ENCODE measurements at regions not wholly inside any gene's neighbourhood (a gene's known extent, or its start where the extent isn't known, plus 50 kb on each side); places are given as distances from the start of the nearest gene placed in this dataset.

DNA sequence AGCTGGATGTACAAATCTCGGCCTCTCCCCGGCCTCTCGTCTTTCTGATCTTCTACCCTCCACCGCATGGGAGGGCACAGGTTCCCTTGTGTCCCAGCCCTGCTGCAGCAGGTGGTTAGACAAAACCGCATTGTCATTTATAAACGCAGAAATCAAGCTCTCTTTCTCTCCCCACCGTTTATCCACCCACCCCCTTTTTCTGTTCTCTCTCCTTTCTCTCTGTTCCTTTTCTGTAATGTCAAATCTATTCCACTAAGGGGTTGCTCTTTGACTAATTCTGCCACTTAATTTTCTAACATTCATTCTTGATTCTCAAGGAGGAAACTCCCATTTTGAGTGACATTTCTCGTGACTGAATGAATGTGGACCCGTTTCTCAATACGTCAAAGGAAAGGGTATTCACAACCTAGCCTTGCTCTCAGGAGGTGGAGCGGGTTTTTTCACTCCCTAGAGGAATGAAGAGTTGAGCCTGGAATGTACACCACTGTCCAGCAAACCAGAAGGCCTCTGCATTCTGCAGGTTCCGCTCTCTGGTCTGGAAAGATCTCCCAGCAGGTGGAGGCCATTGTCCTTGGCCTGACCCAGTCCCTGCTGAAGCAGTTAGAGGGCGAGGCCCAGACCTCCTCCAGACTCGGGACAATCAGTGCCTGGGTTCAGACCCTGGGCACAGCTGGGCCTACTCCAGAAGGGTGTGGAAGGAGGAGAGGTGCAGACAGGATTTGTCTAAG, 70.9 kb upstream of the ENPP6 start:
- Histone ChIP-seq H3K9ac (ENCODE audit: control insufficient read depth, insufficient read depth, low read length) (peak overlapping the region; percentile 79), H4K20me1 (ENCODE audit: control insufficient read depth, insufficient read depth) (no peaks in the 10 kb centered on the region), H3K4me2 (ENCODE audit: control insufficient read depth, insufficient read depth) (peak overlapping the region; percentile 91), H3K79me2 (ENCODE audit: control insufficient read depth, insufficient read depth, low read length) (peaks cover 27% of the 10 kb centered on the region), H3K36me3 (ENCODE audit: control insufficient read depth in 2 of 2, insufficient read depth in 2 of 2, low read length in 1 of 2) (no peaks in the 10 kb centered on the region), H3K4me3 (peak overlapping the region; percentile 55), H3K27ac (ENCODE audit: control insufficient read depth, insufficient read depth) (peak overlapping the region; percentile 99), H2AFZ (ENCODE audit: control insufficient read depth, low read depth, low read length) (peak overlapping the region; percentile 13), H3K4me1 (ENCODE audit: control insufficient read depth, insufficient read depth, low read length) (peaks cover 66% of the 10 kb centered on the region), H3K27me3 (replicated peaks in 1 of 2; ENCODE audit: control insufficient read depth in 2 of 2, insufficient read depth in 2 of 2, low read length in 1 of 2) (no peaks in the 10 kb centered on the region), H3K9me3 (replicated peaks; ENCODE audit: control insufficient read depth, insufficient read depth, low read length) (no peaks in the 10 kb centered on the region; the same call in 2 of the 3 replicates)
- RAD21 ChIA-PET (ENCODE audit: unreplicated experiment) = interaction anchor here (0.7 to 5.1 kb wide), 15 partner anchors 8 to 361 kb away, joined by 3 to 89 read pairs (median 8); partner anchors contain the start of genes CASP3 and PRIMPOL
- CTCF ChIA-PET = interaction anchor here (1.2 to 15.5 kb wide), 13 partner anchors 8 to 250 kb away, joined by 3 to 348 read pairs (median 6); no protein-coding TSS in a partner anchor
- POLR2A ChIA-PET = interaction anchor here (0.6 to 4.1 kb wide), 15 partner anchors 15 to 410 kb away, joined by 3 to 49 read pairs (median 6); no protein-coding TSS in a partner anchor
- FAIRE-seq (peak; percentile 83), ATAC-seq (peak; percentile 69), DNase-seq (ENCODE audit: low read depth, low spot score) (peak; percentile 91)
- in situ Hi-C loops (cut with MboI) = loop anchor here (10.0 kb wide), 1 partner anchor 446 kb away; the partner anchor contains the start of gene CENPU
- no TSS peak for BruUV-seq (replicated peaks)
- SMC1A ChIA-PET (ENCODE audit: uncharacterized antibody, unreplicated experiment) = interaction anchor here (0.7 to 4.7 kb wide), 14 partner anchors 9 to 251 kb away, joined by 3 to 81 read pairs (median 9); no protein-coding TSS in a partner anchor
- intact Hi-C loops (cut with micrococcal nuclease; ENCODE audit: unreplicated experiment) = loop anchor here (1.0 to 10.0 kb wide), 5 partner anchors 26 to 566 kb away; no protein-coding TSS in a partner anchor
- WGBS (ENCODE audit: insufficient coverage, insufficient replicate concordance, low lambda C conversion rate, missing lambda C conversion rate) = 10% methylated on average over 13 of the region's 14 CpGs
- TF ChIP-seq ZNF24 (IDR thresholded peaks at IDR 0.05) (peak; percentile 71), MTA3 (IDR thresholded peaks at IDR 0.05; ENCODE audit: borderline replicate concordance, low read length) (no peak), HCFC1 (IDR thresholded peaks at IDR 0.05; ENCODE audit: low read length) (no peak), ZNF217 (IDR thresholded peaks at IDR 0.05) (no peak; the same call in 1 of the 2 replicates), MYC (IDR thresholded peaks at IDR 0.05; ENCODE audit: insufficient read depth, insufficient read length, insufficient replicate concordance, low read length, severe bottlenecking) (no peak), POLR2AphosphoS5 (IDR thresholded peaks at IDR 0.05; ENCODE audit: low read length) (peak; percentile 66), RAD51 (IDR thresholded peaks at IDR 0.05) (no peak), NRF1 (conservative IDR thresholded peaks at IDR 0.05; ENCODE audit: low read depth, low read length) (no peak), SMAD1 (IDR thresholded peaks at IDR 0.05; ENCODE audit: low read depth, partially characterized antibody) (peak; percentile 66)
- TF ChIP-seq, protein P1, sequence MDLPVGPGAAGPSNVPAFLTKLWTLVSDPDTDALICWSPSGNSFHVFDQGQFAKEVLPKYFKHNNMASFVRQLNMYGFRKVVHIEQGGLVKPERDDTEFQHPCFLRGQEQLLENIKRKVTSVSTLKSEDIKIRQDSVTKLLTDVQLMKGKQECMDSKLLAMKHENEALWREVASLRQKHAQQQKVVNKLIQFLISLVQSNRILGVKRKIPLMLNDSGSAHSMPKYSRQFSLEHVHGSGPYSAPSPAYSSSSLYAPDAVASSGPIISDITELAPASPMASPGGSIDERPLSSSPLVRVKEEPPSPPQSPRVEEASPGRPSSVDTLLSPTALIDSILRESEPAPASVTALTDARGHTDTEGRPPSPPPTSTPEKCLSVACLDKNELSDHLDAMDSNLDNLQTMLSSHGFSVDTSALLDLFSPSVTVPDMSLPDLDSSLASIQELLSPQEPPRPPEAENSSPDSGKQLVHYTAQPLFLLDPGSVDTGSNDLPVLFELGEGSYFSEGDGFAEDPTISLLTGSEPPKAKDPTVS (IDR thresholded peaks at IDR 0.05; ENCODE audit: low read depth, low read length) = no peak
- TF ChIP-seq, protein P2, sequence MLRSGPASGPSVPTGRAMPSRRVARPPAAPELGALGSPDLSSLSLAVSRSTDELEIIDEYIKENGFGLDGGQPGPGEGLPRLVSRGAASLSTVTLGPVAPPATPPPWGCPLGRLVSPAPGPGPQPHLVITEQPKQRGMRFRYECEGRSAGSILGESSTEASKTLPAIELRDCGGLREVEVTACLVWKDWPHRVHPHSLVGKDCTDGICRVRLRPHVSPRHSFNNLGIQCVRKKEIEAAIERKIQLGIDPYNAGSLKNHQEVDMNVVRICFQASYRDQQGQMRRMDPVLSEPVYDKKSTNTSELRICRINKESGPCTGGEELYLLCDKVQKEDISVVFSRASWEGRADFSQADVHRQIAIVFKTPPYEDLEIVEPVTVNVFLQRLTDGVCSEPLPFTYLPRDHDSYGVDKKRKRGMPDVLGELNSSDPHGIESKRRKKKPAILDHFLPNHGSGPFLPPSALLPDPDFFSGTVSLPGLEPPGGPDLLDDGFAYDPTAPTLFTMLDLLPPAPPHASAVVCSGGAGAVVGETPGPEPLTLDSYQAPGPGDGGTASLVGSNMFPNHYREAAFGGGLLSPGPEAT (IDR thresholded peaks at IDR 0.05; ENCODE audit: low read depth) = peak; percentile 97
- TF ChIP-seq, protein P3, sequence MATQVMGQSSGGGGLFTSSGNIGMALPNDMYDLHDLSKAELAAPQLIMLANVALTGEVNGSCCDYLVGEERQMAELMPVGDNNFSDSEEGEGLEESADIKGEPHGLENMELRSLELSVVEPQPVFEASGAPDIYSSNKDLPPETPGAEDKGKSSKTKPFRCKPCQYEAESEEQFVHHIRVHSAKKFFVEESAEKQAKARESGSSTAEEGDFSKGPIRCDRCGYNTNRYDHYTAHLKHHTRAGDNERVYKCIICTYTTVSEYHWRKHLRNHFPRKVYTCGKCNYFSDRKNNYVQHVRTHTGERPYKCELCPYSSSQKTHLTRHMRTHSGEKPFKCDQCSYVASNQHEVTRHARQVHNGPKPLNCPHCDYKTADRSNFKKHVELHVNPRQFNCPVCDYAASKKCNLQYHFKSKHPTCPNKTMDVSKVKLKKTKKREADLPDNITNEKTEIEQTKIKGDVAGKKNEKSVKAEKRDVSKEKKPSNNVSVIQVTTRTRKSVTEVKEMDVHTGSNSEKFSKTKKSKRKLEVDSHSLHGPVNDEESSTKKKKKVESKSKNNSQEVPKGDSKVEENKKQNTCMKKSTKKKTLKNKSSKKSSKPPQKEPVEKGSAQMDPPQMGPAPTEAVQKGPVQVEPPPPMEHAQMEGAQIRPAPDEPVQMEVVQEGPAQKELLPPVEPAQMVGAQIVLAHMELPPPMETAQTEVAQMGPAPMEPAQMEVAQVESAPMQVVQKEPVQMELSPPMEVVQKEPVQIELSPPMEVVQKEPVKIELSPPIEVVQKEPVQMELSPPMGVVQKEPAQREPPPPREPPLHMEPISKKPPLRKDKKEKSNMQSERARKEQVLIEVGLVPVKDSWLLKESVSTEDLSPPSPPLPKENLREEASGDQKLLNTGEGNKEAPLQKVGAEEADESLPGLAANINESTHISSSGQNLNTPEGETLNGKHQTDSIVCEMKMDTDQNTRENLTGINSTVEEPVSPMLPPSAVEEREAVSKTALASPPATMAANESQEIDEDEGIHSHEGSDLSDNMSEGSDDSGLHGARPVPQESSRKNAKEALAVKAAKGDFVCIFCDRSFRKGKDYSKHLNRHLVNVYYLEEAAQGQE (IDR thresholded peaks at IDR 0.05; ENCODE audit: low read depth, low read length) = no peak
- TF ChIP-seq, protein P4, sequence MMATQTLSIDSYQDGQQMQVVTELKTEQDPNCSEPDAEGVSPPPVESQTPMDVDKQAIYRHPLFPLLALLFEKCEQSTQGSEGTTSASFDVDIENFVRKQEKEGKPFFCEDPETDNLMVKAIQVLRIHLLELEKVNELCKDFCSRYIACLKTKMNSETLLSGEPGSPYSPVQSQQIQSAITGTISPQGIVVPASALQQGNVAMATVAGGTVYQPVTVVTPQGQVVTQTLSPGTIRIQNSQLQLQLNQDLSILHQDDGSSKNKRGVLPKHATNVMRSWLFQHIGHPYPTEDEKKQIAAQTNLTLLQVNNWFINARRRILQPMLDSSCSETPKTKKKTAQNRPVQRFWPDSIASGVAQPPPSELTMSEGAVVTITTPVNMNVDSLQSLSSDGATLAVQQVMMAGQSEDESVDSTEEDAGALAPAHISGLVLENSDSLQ (IDR thresholded peaks at IDR 0.05) = peak; percentile 96
